ENCODE measurements at regions not wholly inside any gene's neighbourhood (a gene's known extent, or its start where the extent isn't known, plus 50 kb on each side); places are given as distances from the start of the nearest gene placed in this dataset.

DNA sequence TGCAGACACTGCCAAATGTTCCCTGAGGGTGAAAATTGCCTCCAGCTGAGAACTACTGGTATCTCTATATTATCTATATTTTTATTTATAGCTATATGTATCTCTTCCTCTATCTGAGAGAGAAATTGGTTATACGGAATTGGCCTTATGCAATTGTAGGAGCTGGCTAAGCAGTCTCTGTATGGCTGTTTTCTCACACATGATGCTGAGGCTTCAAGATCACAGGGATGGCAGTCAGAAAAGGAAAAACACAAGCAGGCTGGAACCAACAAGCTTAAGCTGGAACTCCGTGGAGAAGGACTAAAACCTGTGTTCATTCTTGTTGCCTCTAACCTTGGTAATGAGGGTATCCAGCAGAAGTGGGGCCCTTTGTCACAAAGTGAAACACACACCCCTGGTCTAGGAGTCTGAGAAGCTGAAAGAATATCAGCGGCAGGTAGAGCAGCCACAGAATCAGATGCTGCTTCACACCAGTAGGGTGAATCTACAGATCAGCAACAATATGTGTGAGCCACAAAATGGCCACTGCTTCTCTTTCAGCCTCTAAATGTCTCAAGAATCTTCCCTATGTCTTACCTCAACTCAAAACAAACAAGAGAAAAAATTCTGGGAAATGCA lies 166.5 kb upstream of the PPP1R2C start:
- TF ChIP-seq POLR2A (IDR thresholded peaks at IDR 0.05; ENCODE audit: low read length) (no peak), GATA1 (IDR thresholded peaks at IDR 0.05; ENCODE audit: low read depth, low read length) (no peak)

Measured in erythroblast (primary cell).